Caco-2 (cell line): ENCODE measurements at regions not wholly inside any gene's neighbourhood (a gene's known extent, or its start where the extent isn't known, plus 50 kb on each side); places are given as distances from the start of the nearest gene placed in this dataset.

Source experiments
- BruUV-seq: library from RNA; stranded (reverse); fragments of 400-500 nt; replicated peaks from 2 replicates; lab custom pipeline; 2021; lab: Mats Ljungman, UMichigan
- CTCF ChIA-PET: fragments of 300-600 bp; sonication (Branson Sonifier 250); formaldehyde crosslinking; loops from one replicate; lab custom pipeline; 2022; ENCODE audit warnings: antibody characterized with exemption; lab: Charles Lee
- POLR2A ChIA-PET: fragments of 300-600 bp; sonication (Branson Sonifier 250); formaldehyde crosslinking; loops from one replicate; lab custom pipeline; 2022; ENCODE audit warnings: antibody characterized with exemption; lab: Charles Lee
- DNase-seq, 2 experiments: peaks; one replicate each; pipeline versions ENCODE4 v3.0.0 to v3.0.0-alpha.2; 2020 to 2022
- H3K27me3 ChIP-seq: replicated peaks from 2 replicates; pipeline ENCODE4 v1.6.0; 2011; ENCODE audit warnings: low read length; ENCODE audit not compliant: control insufficient read depth, insufficient read depth
- H3K36me3 ChIP-seq: 2 replicates; pipeline ENCODE4 v1.5.1; 2011; ENCODE audit warnings: low read length; ENCODE audit not compliant: control insufficient read depth, insufficient read depth
- H3K4me1 ChIP-seq: fragments of 250-450 bp; sonication (Bioruptor Pico); 2 replicates; pipeline ENCODE4 v1.5.1; 2020; ENCODE audit warnings: mild to moderate bottlenecking
- H3K4me3 ChIP-seq: 2 replicates; pipeline ENCODE4 v1.5.1; 2011; ENCODE audit warnings: low read depth, mild to moderate bottlenecking, control low read depth, low read length
- H3K9me3 ChIP-seq: fragments of 250-450 bp; sonication (Bioruptor Pico); 2 replicates; pipeline ENCODE4 v1.5.1; 2020; ENCODE audit warnings: mild to moderate bottlenecking, moderate library complexity
- H3K27ac Mint-ChIP-seq: one replicate; pipeline ENCODE4 v1.8.0; 2022; ENCODE audit warnings: mixed read lengths; ENCODE audit not compliant: unreplicated experiment
- H3K27me3 Mint-ChIP-seq: one replicate; pipeline ENCODE4 v1.8.0; 2022; ENCODE audit warnings: mixed read lengths; ENCODE audit not compliant: insufficient read depth, unreplicated experiment
- H3K36me3 Mint-ChIP-seq: one replicate; pipeline ENCODE4 v1.8.0; 2022; ENCODE audit warnings: mild to moderate bottlenecking, mixed read lengths; ENCODE audit not compliant: insufficient read depth, unreplicated experiment
- H3K4me1 Mint-ChIP-seq: one replicate; pipeline ENCODE4 v1.8.0; 2022; ENCODE audit warnings: low read depth, mixed read lengths; ENCODE audit not compliant: unreplicated experiment
- H3K4me3 Mint-ChIP-seq: one replicate; pipeline ENCODE4 v1.8.0; 2022; ENCODE audit warnings: mild to moderate bottlenecking, moderate library complexity, mixed read lengths; ENCODE audit not compliant: unreplicated experiment
- H3K9me3 Mint-ChIP-seq: one replicate; pipeline ENCODE4 v1.8.0; 2022; ENCODE audit warnings: mixed read lengths; ENCODE audit not compliant: unreplicated experiment
- CTCF ChIP-seq, 2 experiments: fragments of 200-600 bp in 1 of 2; IDR thresholded peaks; 1 replicate in 1 of 2; 2 replicates in 1 of 2; pipeline versions ENCODE4 v1.5.1 to v1.8.0; 2011 to 2022; ENCODE audit warnings: antibody characterized with exemption in 1 of 2, control low read depth in 1 of 2, inconsistent platforms in 1 of 2, low read depth in 1 of 2, low read length in 1 of 2, mild to moderate bottlenecking in 1 of 2, moderate library complexity in 1 of 2; ENCODE audit not compliant: insufficient read depth in 1 of 2, severe bottlenecking in 1 of 2, unreplicated experiment in 1 of 2
- intact Hi-C: fragments of 100-400 bp; cut with micrococcal nuclease; formaldehyde crosslinking; loops from one replicate; pipeline ENCODE4 v1.10.0; 2022; ENCODE audit not compliant: unreplicated experiment

GRCh38 chr7:110291430-110291829 is 799.5 kb upstream of the LRRN3 start:
- no peaks in the 10 kb centered on the region for H3K27me3 ChIP-seq
- H3K27me3 Mint-ChIP-seq, result peaks cover 4% of the 10 kb centered on the region
- intact Hi-C loops, result no loop called here
- BruUV-seq, result no TSS peak
- no peaks in the 10 kb centered on the region for H3K9me3 Mint-ChIP-seq
- H3K4me1 Mint-ChIP-seq, result no peaks in the 10 kb centered on the region
- H3K27ac Mint-ChIP-seq, result no peak overlapping the region
- H3K4me3 Mint-ChIP-seq, result no peak overlapping the region
- no peaks in the 10 kb centered on the region for H3K4me1 ChIP-seq
- ChIA-PET POLR2A (no interaction called here), CTCF (no interaction called here)
- TF ChIP-seq CTCF (IDR thresholded peaks at IDR 0.05; ENCODE audit: insufficient read depth in 1 of 2, low read depth in 1 of 2, low read length in 1 of 2, severe bottlenecking in 1 of 2, unreplicated experiment in 1 of 2), result no peak
- H3K36me3 ChIP-seq, result no peaks in the 10 kb centered on the region
- no peaks in the 10 kb centered on the region for H3K36me3 Mint-ChIP-seq
- H3K4me3 ChIP-seq, result no peak overlapping the region
- no peaks in the 10 kb centered on the region for H3K9me3 ChIP-seq
- DNase-seq, result no peak

GRCh38 chr7:110296321-110296720 is 794.6 kb upstream of the LRRN3 start:
- intact Hi-C loops, result no loop called here
- peaks cover 6% of the 10 kb centered on the region for H3K27me3 Mint-ChIP-seq
- TF ChIP-seq CTCF (IDR thresholded peaks at IDR 0.05; ENCODE audit: insufficient read depth in 1 of 2, low read depth in 1 of 2, low read length in 1 of 2, severe bottlenecking in 1 of 2, unreplicated experiment in 1 of 2), result no peak
- no peak overlapping the region for H3K27ac Mint-ChIP-seq
- H3K4me1 ChIP-seq, result no peaks in the 10 kb centered on the region
- H3K36me3 Mint-ChIP-seq, result no peaks in the 10 kb centered on the region
- no peak for DNase-seq
- CTCF ChIA-PET, result interaction anchor here (0.6 kb wide), 1 partner anchor 113 kb away, joined by 4 read pairs; no protein-coding TSS in a partner anchor
- H3K27me3 ChIP-seq, result no peaks in the 10 kb centered on the region
- H3K4me3 Mint-ChIP-seq, result no peak overlapping the region
- POLR2A ChIA-PET, result no interaction called here
- H3K36me3 ChIP-seq, result no peaks in the 10 kb centered on the region
- no TSS peak for BruUV-seq
- no peaks in the 10 kb centered on the region for H3K9me3 Mint-ChIP-seq
- H3K4me1 Mint-ChIP-seq, result no peaks in the 10 kb centered on the region
- H3K9me3 ChIP-seq, result no peaks in the 10 kb centered on the region
- no peak overlapping the region for H3K4me3 ChIP-seq

- Mint-ChIP-seq H3K27me3 (no peaks in the 10 kb centered on the region), H3K27ac (no peak overlapping the region), H3K36me3 (no peaks in the 10 kb centered on the region), H3K4me3 (no peak overlapping the region), H3K4me1 (no peaks in the 10 kb centered on the region), H3K9me3 (peaks cover 31% of the 10 kb centered on the region)
- H3K27me3 ChIP-seq, result no peaks in the 10 kb centered on the region
- no peak for TF ChIP-seq CTCF (IDR thresholded peaks at IDR 0.05; ENCODE audit: insufficient read depth in 1 of 2, low read depth in 1 of 2, low read length in 1 of 2, severe bottlenecking in 1 of 2, unreplicated experiment in 1 of 2)
- H3K36me3 ChIP-seq, result no peaks in the 10 kb centered on the region
- POLR2A ChIA-PET, result no interaction called here
- peaks cover 10% of the 10 kb centered on the region for H3K9me3 ChIP-seq
- H3K4me1 ChIP-seq, result no peaks in the 10 kb centered on the region
- no peak overlapping the region for H3K4me3 ChIP-seq
- DNase-seq, result no peak
- CTCF ChIA-PET, result no interaction called here
- intact Hi-C loops, result no loop called here
- no TSS peak for BruUV-seq
Observed at GRCh38 chr7:110307776-110308175, 783.2 kb upstream of the LRRN3 start.
